T-helper 1 cell treated with Interleukin-12 subunit alpha and Interleukin-12 subunit beta and Interleukin-4 antibody, amounts not matched to agents 30 μg/mL and 1 μg/mL, for 36 hours (primary cell): ENCODE measurements at regions not wholly inside any gene's neighbourhood (a gene's known extent, or its start where the extent isn't known, plus 50 kb on each side); places are given as distances from the start of the nearest gene placed in this dataset.

ENCODE experiments used
- H3K27ac Mint-ChIP-seq: one replicate; pipeline ENCODE4 v1.8.0; 2021; ENCODE audit warnings: mild to moderate bottlenecking, mixed read lengths
- H3K27me3 Mint-ChIP-seq: one replicate; pipeline ENCODE4 v1.8.0; 2021; ENCODE audit warnings: low read depth, mixed read lengths
- H3K36me3 Mint-ChIP-seq: one replicate; pipeline ENCODE4 v1.8.0; 2021; ENCODE audit warnings: low read depth, mixed read lengths
- H3K4me1 Mint-ChIP-seq: one replicate; pipeline ENCODE4 v1.8.0; 2021; ENCODE audit warnings: low read depth, mixed read lengths
- H3K4me3 Mint-ChIP-seq: one replicate; pipeline ENCODE4 v1.8.0; 2021; ENCODE audit warnings: mild to moderate bottlenecking, moderate library complexity, mixed read lengths
- H3K9me3 Mint-ChIP-seq: one replicate; pipeline ENCODE4 v1.8.0; 2021; ENCODE audit warnings: mixed read lengths

- no peaks in the 10 kb centered on the region for H3K4me1 Mint-ChIP-seq
- no peak overlapping the region for H3K4me3 Mint-ChIP-seq
- H3K36me3 Mint-ChIP-seq, result no peaks in the 10 kb centered on the region
- H3K27me3 Mint-ChIP-seq, result no peaks in the 10 kb centered on the region
- no peaks in the 10 kb centered on the region for H3K9me3 Mint-ChIP-seq
- H3K27ac Mint-ChIP-seq, result no peak overlapping the region
These were observed 75.9 kb upstream of the EYA4 start for GRCh38 chr6:133165235-133165634.

GRCh38 chr6:133166766-133167165 lies 74.4 kb upstream of the EYA4 start:
- Mint-ChIP-seq H3K4me3 (no peak overlapping the region), H3K27me3 (no peaks in the 10 kb centered on the region), H3K9me3 (no peaks in the 10 kb centered on the region)

GRCh38 chr6:133169901-133170300 lies 71.3 kb upstream of the EYA4 start:
- no peaks in the 10 kb centered on the region for H3K36me3 Mint-ChIP-seq

More at GRCh38 chr6:133166766-133167165, 74.4 kb upstream of the EYA4 start:
- no peaks in the 10 kb centered on the region for H3K4me1 Mint-ChIP-seq
- H3K27ac Mint-ChIP-seq, result no peak overlapping the region
- H3K36me3 Mint-ChIP-seq, result no peaks in the 10 kb centered on the region

GRCh38 chr6:133170602-133171001 lies 70.6 kb upstream of the EYA4 start:
- no peaks in the 10 kb centered on the region for H3K36me3 Mint-ChIP-seq
- H3K27me3 Mint-ChIP-seq, result no peaks in the 10 kb centered on the region
- H3K4me3 Mint-ChIP-seq, result no peak overlapping the region
- H3K27ac Mint-ChIP-seq, result no peak overlapping the region
- H3K9me3 Mint-ChIP-seq, result no peaks in the 10 kb centered on the region
- H3K4me1 Mint-ChIP-seq, result no peaks in the 10 kb centered on the region

More at GRCh38 chr6:133169901-133170300, 71.3 kb upstream of the EYA4 start:
- Mint-ChIP-seq H3K4me1 (no peaks in the 10 kb centered on the region), H3K4me3 (no peak overlapping the region), H3K27me3 (no peaks in the 10 kb centered on the region), H3K27ac (no peak overlapping the region), H3K9me3 (no peaks in the 10 kb centered on the region)

- H3K36me3 Mint-ChIP-seq, result no peaks in the 10 kb centered on the region
These were observed 69.1 kb upstream of the EYA4 start for GRCh38 chr6:133171989-133172604.

GRCh38 chr6:133173276-133173675 lies 67.9 kb upstream of the EYA4 start:
- H3K4me3 Mint-ChIP-seq, result no peak overlapping the region
- H3K36me3 Mint-ChIP-seq, result no peaks in the 10 kb centered on the region
- H3K4me1 Mint-ChIP-seq, result no peaks in the 10 kb centered on the region
- H3K27me3 Mint-ChIP-seq, result no peaks in the 10 kb centered on the region
- H3K9me3 Mint-ChIP-seq, result no peaks in the 10 kb centered on the region
- H3K27ac Mint-ChIP-seq, result no peak overlapping the region

More at GRCh38 chr6:133171989-133172604, 69.1 kb upstream of the EYA4 start:
- H3K27ac Mint-ChIP-seq, result no peak overlapping the region
- H3K4me3 Mint-ChIP-seq, result no peak overlapping the region
- H3K27me3 Mint-ChIP-seq, result no peaks in the 10 kb centered on the region
- no peaks in the 10 kb centered on the region for H3K4me1 Mint-ChIP-seq
- no peaks in the 10 kb centered on the region for H3K9me3 Mint-ChIP-seq

- Mint-ChIP-seq H3K9me3 (no peaks in the 10 kb centered on the region), H3K27me3 (no peaks in the 10 kb centered on the region), H3K4me3 (no peak overlapping the region), H3K36me3 (no peaks in the 10 kb centered on the region), H3K27ac (no peak overlapping the region), H3K4me1 (no peaks in the 10 kb centered on the region)
These were observed 61.7 kb upstream of the EYA4 start for GRCh38 chr6:133179481-133179880.

GRCh38 chr6:133183691-133184090 lies 57.5 kb upstream of the EYA4 start:
- H3K4me3 Mint-ChIP-seq, result no peak overlapping the region
- no peaks in the 10 kb centered on the region for H3K4me1 Mint-ChIP-seq
- H3K36me3 Mint-ChIP-seq, result no peaks in the 10 kb centered on the region
- no peaks in the 10 kb centered on the region for H3K9me3 Mint-ChIP-seq
- no peak overlapping the region for H3K27ac Mint-ChIP-seq
- no peaks in the 10 kb centered on the region for H3K27me3 Mint-ChIP-seq

- no peaks in the 10 kb centered on the region for H3K27me3 Mint-ChIP-seq
- no peaks in the 10 kb centered on the region for H3K9me3 Mint-ChIP-seq
- no peak overlapping the region for H3K27ac Mint-ChIP-seq
- H3K4me1 Mint-ChIP-seq, result no peaks in the 10 kb centered on the region
- no peaks in the 10 kb centered on the region for H3K36me3 Mint-ChIP-seq
- no peak overlapping the region for H3K4me3 Mint-ChIP-seq
These were observed 56.3 kb upstream of the EYA4 start for GRCh38 chr6:133184798-133185372.

- H3K4me3 Mint-ChIP-seq, result no peak overlapping the region
- no peaks in the 10 kb centered on the region for H3K4me1 Mint-ChIP-seq
- no peaks in the 10 kb centered on the region for H3K9me3 Mint-ChIP-seq
- H3K36me3 Mint-ChIP-seq, result no peaks in the 10 kb centered on the region
- no peaks in the 10 kb centered on the region for H3K27me3 Mint-ChIP-seq
- no peak overlapping the region for H3K27ac Mint-ChIP-seq
These were observed 55.4 kb upstream of the EYA4 start for GRCh38 chr6:133185731-133186130.

GRCh38 chr6:133187114-133187513 lies 54.0 kb upstream of the EYA4 start:
- Mint-ChIP-seq H3K4me1 (no peaks in the 10 kb centered on the region), H3K27ac (no peak overlapping the region), H3K4me3 (no peak overlapping the region)

GRCh38 chr6:133187657-133188453 lies 53.3 kb upstream of the EYA4 start:
- Mint-ChIP-seq H3K36me3 (no peaks in the 10 kb centered on the region), H3K9me3 (no peaks in the 10 kb centered on the region), H3K27ac (no peak overlapping the region), H3K4me3 (no peak overlapping the region), H3K4me1 (no peaks in the 10 kb centered on the region), H3K27me3 (no peaks in the 10 kb centered on the region)

More at GRCh38 chr6:133187114-133187513, 54.0 kb upstream of the EYA4 start:
- H3K27me3 Mint-ChIP-seq, result no peaks in the 10 kb centered on the region
- H3K9me3 Mint-ChIP-seq, result no peaks in the 10 kb centered on the region
- no peaks in the 10 kb centered on the region for H3K36me3 Mint-ChIP-seq

- no peak overlapping the region for H3K4me3 Mint-ChIP-seq
- H3K9me3 Mint-ChIP-seq, result no peaks in the 10 kb centered on the region
- H3K4me1 Mint-ChIP-seq, result no peaks in the 10 kb centered on the region
- no peaks in the 10 kb centered on the region for H3K36me3 Mint-ChIP-seq
- H3K27me3 Mint-ChIP-seq, result no peaks in the 10 kb centered on the region
- H3K27ac Mint-ChIP-seq, result no peak overlapping the region
These were observed 50.2 kb upstream of the EYA4 start for GRCh38 chr6:133190912-133191311.

- Mint-ChIP-seq H3K36me3 (no peaks in the 10 kb centered on the region), H3K27me3 (no peaks in the 10 kb centered on the region), H3K27ac (no peak overlapping the region), H3K4me3 (no peak overlapping the region), H3K4me1 (no peaks in the 10 kb centered on the region), H3K9me3 (no peaks in the 10 kb centered on the region)
These were observed 49.8 kb upstream of the EYA4 start for GRCh38 chr6:133191323-133191722.
